ENCODE measurements at regions not wholly inside any gene's neighbourhood (a gene's known extent, or its start where the extent isn't known, plus 50 kb on each side); places are given as distances from the start of the nearest gene placed in this dataset.

DNA sequence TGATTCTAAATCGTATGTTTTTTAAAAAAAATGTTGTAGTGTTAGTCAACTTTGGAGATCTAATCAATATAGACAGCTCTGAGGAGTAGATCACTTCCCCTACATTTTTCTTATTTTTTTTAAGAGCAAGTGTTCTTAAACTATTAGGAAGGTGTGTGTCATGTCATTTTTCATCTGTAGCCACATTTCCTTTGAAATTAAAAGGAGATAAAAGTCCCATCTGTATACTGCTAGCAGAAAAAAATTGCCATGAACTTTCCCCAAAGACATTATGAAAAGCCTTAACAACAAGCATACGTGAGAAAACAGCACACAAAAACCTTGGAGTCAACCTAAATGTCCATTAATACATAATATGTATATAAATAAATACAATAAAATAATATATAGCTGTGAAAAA lies 286.6 kb downstream of the ETS1 start:
- TF ChIP-seq, protein P1, sequence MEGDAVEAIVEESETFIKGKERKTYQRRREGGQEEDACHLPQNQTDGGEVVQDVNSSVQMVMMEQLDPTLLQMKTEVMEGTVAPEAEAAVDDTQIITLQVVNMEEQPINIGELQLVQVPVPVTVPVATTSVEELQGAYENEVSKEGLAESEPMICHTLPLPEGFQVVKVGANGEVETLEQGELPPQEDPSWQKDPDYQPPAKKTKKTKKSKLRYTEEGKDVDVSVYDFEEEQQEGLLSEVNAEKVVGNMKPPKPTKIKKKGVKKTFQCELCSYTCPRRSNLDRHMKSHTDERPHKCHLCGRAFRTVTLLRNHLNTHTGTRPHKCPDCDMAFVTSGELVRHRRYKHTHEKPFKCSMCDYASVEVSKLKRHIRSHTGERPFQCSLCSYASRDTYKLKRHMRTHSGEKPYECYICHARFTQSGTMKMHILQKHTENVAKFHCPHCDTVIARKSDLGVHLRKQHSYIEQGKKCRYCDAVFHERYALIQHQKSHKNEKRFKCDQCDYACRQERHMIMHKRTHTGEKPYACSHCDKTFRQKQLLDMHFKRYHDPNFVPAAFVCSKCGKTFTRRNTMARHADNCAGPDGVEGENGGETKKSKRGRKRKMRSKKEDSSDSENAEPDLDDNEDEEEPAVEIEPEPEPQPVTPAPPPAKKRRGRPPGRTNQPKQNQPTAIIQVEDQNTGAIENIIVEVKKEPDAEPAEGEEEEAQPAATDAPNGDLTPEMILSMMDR (IDR thresholded peaks at IDR 0.05): no peak
- no peak for DNase-seq (ENCODE audit: extremely low spot score, unreplicated experiment)
- no peaks in the 10 kb centered on the region for H3K9me3 Mint-ChIP-seq (ENCODE audit: unreplicated experiment)
- no peak overlapping the region for H3K4me3 Mint-ChIP-seq (ENCODE audit: unreplicated experiment)
- H3K27me3 Mint-ChIP-seq (ENCODE audit: unreplicated experiment): no peaks in the 10 kb centered on the region
- H3K4me1 Mint-ChIP-seq (ENCODE audit: unreplicated experiment): peaks cover 34% of the 10 kb centered on the region
- no peaks in the 10 kb centered on the region for H3K36me3 Mint-ChIP-seq (ENCODE audit: unreplicated experiment)
- no peak overlapping the region for H3K27ac Mint-ChIP-seq (ENCODE audit: unreplicated experiment)

DNA sequence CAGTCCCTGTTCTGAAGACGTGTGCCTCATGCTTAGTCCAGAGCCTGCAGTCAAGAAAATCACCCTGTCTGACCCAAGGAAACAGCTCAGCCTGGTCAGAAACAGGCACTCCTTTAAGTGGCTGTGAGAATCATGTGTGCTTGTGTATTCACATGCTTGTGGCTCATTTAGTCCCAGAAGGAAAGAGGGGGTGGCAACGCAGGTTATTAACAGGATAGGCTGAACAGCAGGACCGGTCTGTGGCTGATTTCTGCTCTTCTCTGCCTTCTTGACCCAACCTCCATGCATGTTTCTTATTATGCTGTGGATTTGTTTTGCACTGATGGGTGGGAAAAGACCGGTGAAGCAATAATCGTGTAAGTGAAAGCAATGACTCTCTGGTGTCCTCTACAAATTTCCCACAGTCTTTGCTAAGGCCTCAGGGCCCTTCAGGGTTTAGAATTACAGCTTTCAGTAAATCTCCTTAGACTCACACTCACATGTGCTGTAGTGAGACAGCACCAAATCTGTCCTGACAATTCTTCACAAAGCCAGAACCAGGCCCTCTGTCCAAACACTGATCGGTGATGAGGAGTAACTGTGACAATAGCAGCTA lies 288.1 kb downstream of the ETS1 start:
- H3K4me1 Mint-ChIP-seq (ENCODE audit: unreplicated experiment): peaks cover 47% of the 10 kb centered on the region
- DNase-seq (ENCODE audit: extremely low spot score, unreplicated experiment): no peak
- peak overlapping the region; percentile 16 for H3K4me3 Mint-ChIP-seq (ENCODE audit: unreplicated experiment)
- H3K9me3 Mint-ChIP-seq (ENCODE audit: unreplicated experiment): no peaks in the 10 kb centered on the region
- no peaks in the 10 kb centered on the region for H3K27me3 Mint-ChIP-seq (ENCODE audit: unreplicated experiment)
- no peaks in the 10 kb centered on the region for H3K36me3 Mint-ChIP-seq (ENCODE audit: unreplicated experiment)
- TF ChIP-seq, protein P1 (IDR thresholded peaks at IDR 0.05): no peak
- H3K27ac Mint-ChIP-seq (ENCODE audit: unreplicated experiment): peak overlapping the region; percentile 98

DNA sequence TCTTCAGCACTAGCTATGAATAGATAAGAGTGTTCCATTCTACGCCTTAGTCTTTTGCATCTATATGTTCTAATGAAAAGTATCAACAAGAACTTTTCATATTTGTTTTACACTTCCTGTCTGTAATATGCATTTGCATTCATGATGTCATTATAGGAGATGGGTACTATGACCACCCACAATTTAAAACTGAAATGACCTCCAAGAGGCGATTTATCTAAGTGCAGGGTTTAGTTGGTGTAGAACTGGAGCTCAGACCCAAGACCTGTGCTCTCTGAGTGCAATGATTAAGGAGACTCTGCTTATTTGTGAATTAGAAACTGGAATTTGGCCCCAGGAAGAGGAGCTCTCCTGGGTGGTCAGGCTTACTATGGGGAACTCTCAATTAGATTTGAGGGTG lies 289.1 kb downstream of the ETS1 start:
- Mint-ChIP-seq H3K9me3 (ENCODE audit: unreplicated experiment) (no peaks in the 10 kb centered on the region), H3K27ac (ENCODE audit: unreplicated experiment) (peak overlapping the region; percentile 98), H3K4me1 (ENCODE audit: unreplicated experiment) (peaks cover 55% of the 10 kb centered on the region), H3K36me3 (ENCODE audit: unreplicated experiment) (no peaks in the 10 kb centered on the region), H3K4me3 (ENCODE audit: unreplicated experiment) (no peak overlapping the region), H3K27me3 (ENCODE audit: unreplicated experiment) (no peaks in the 10 kb centered on the region)
- TF ChIP-seq, protein P1 (IDR thresholded peaks at IDR 0.05): no peak
- no peak for DNase-seq (ENCODE audit: extremely low spot score, unreplicated experiment)

DNA sequence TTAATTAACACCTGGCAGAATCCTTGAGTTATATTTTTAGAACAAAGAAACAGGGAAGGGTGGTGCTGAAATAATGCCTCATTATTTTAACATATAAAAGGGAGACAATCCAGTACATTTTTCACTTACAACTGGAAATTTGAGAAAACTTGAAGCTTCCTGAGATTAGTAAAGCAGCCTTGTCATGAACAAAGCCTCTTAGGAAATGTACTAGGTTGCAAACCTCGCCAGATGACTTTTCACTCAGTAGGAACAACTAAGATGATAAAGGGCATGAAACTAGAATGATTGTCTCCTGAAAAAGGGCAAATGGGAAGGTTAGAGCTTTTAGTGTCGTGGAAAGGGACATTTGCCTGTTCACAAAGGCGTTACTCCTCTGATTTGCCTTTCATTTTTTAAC lies 289.6 kb downstream of the ETS1 start:
- Mint-ChIP-seq H3K27me3 (ENCODE audit: unreplicated experiment) (no peaks in the 10 kb centered on the region), H3K4me3 (ENCODE audit: unreplicated experiment) (no peak overlapping the region), H3K27ac (ENCODE audit: unreplicated experiment) (peak overlapping the region; percentile 10), H3K36me3 (ENCODE audit: unreplicated experiment) (no peaks in the 10 kb centered on the region), H3K4me1 (ENCODE audit: unreplicated experiment) (peaks cover 57% of the 10 kb centered on the region), H3K9me3 (ENCODE audit: unreplicated experiment) (no peaks in the 10 kb centered on the region)
- no peak for DNase-seq (ENCODE audit: extremely low spot score, unreplicated experiment)
- TF ChIP-seq, protein P1 (IDR thresholded peaks at IDR 0.05): no peak

DNA sequence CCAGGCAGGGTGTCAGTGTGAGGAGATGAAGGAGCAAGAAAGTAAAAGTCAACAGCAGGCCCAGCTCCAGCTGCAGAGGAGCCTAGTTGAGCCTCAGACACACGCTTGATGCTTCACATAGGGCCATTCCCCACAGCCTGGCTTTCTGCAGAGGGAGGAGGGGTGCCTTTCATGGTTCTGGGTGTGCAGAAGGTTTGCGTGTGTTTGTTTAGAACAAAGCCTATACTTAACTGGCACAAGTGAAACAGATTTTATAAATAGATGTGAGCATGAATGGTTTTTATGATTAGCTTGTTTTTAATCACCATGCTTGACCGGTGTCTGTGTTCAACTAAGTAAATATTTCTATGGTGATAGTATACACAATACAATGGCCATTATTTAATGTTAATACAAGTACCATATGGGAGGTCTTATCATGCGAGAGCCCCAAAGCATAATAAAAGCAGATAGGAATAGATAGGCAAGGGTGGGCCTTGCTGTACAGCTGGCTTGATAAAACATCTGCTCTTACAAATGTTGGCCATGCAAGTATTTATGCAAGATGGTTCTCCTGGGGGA lies 290.2 kb downstream of the ETS1 start:
- H3K27me3 Mint-ChIP-seq (ENCODE audit: unreplicated experiment): no peaks in the 10 kb centered on the region
- peaks cover 61% of the 10 kb centered on the region for H3K4me1 Mint-ChIP-seq (ENCODE audit: unreplicated experiment)
- no peaks in the 10 kb centered on the region for H3K9me3 Mint-ChIP-seq (ENCODE audit: unreplicated experiment)
- H3K27ac Mint-ChIP-seq (ENCODE audit: unreplicated experiment): no peak overlapping the region
- H3K36me3 Mint-ChIP-seq (ENCODE audit: unreplicated experiment): no peaks in the 10 kb centered on the region
- H3K4me3 Mint-ChIP-seq (ENCODE audit: unreplicated experiment): no peak overlapping the region
- TF ChIP-seq, protein P1 (IDR thresholded peaks at IDR 0.05): no peak
- no peak for DNase-seq (ENCODE audit: extremely low spot score, unreplicated experiment)

All from osteocyte (in vitro differentiated cells).